ENCODE measurements at regions not wholly inside any gene's neighbourhood (a gene's known extent, or its start where the extent isn't known, plus 50 kb on each side); places are given as distances from the start of the nearest gene placed in this dataset.

DNA sequence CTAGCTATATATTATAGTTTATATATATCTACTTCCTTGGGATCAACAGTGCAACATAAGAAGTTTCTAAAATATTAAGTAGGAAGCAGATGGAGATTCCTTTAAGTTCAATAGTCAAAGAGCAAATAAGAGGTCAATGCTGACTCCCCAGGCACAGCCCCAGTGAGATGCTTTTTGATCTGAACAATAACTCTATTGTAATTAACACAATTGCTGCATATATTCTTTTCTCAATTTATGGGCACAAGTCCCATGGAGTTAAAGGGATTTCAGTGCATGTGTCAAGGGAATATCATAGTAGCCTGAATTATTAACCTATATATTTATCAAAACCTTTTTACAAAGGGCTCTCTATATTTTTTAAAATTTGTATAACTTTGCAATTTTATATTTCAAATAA, 180.8 kb downstream of the SPRY2 start:
- no peak for TF ChIP-seq CTCF (IDR thresholded peaks at IDR 0.05)
- TF ChIP-seq POLR2A (IDR thresholded peaks at IDR 0.05), result no peak
- no peak for TF ChIP-seq EP300 (IDR thresholded peaks at IDR 0.05)

All from ovary (tissue), 3 donors.